ENCODE measurements at regions not wholly inside any gene's neighbourhood (a gene's known extent, or its start where the extent isn't known, plus 50 kb on each side); places are given as distances from the start of the nearest gene placed in this dataset.

GRCh38 chr10:81502677-81503359, 372.2 kb upstream of the NRG3 start (continued):
- TF ChIP-seq CHD7 (IDR thresholded peaks at IDR 0.05; ENCODE audit: insufficient replicate concordance, low read length) (no peak), RFX5 (IDR thresholded peaks at IDR 0.05; ENCODE audit: borderline replicate concordance, low read depth, low read length) (no peak), POLR2AphosphoS5 (IDR thresholded peaks at IDR 0.05; ENCODE audit: low read depth, low read length) (no peak), POLR2A (IDR thresholded peaks at IDR 0.05; ENCODE audit: control extremely low read depth in 1 of 2, low read depth in 2 of 2, low read length in 2 of 2) (no peak)
